OCI-LY1 (cell line): ENCODE measurements at regions not wholly inside any gene's neighbourhood (a gene's known extent, or its start where the extent isn't known, plus 50 kb on each side); places are given as distances from the start of the nearest gene placed in this dataset.

Experiments
- H2AFZ ChIP-seq: fragments of 200-600 bp; sonication (generic), shearing (Covaris generic); 2 replicates; pipeline ENCODE4 v1.6.0; 2014; ENCODE audit warnings: antibody characterized with exemption, mild to moderate bottlenecking, low read length
- H3F3A ChIP-seq: fragments of 200-600 bp; sonication (generic), shearing (Covaris generic); 2 replicates; pipeline ENCODE4 v1.6.0; 2014; ENCODE audit warnings: mild to moderate bottlenecking, antibody characterized with exemption, low read length, moderate library complexity; ENCODE audit not compliant: insufficient read depth
- H3K27ac ChIP-seq: fragments of 200-600 bp; sonication (generic); 2 replicates; pipeline ENCODE4 v1.5.1; 2014; ENCODE audit warnings: low read length, mixed run types, mild to moderate bottlenecking, low read depth; ENCODE audit not compliant: poor library complexity, severe bottlenecking
- H3K27me3 ChIP-seq: fragments of 200-600 bp; sonication (generic); 2 replicates; pipeline ENCODE4 v1.6.0; 2014; ENCODE audit warnings: antibody characterized with exemption, mild to moderate bottlenecking, low read length, moderate library complexity; ENCODE audit not compliant: insufficient read depth
- H3K36me3 ChIP-seq: fragments of 200-600 bp; sonication (generic); 2 replicates; pipeline ENCODE4 v1.6.1; 2014; ENCODE audit warnings: mild to moderate bottlenecking, antibody characterized with exemption, low read length, moderate library complexity, mixed read lengths; ENCODE audit not compliant: insufficient read depth
- H3K4me1 ChIP-seq: fragments of 200-600 bp; sonication (generic); 2 replicates; pipeline ENCODE4 v1.5.1; 2014; ENCODE audit warnings: mild to moderate bottlenecking, low read length, moderate library complexity; ENCODE audit not compliant: insufficient read depth, severe bottlenecking
- H3K4me2 ChIP-seq: fragments of 200-600 bp; sonication (generic), shearing (Covaris generic); 2 replicates; pipeline ENCODE4 v1.6.1; 2014; ENCODE audit warnings: low read length
- H3K4me3 ChIP-seq: fragments of 200-600 bp; sonication (generic); 2 replicates; pipeline ENCODE4 v1.5.1; 2014; ENCODE audit warnings: low read length, low read depth, mild to moderate bottlenecking, mixed read lengths; ENCODE audit not compliant: poor library complexity, severe bottlenecking
- H3K79me2 ChIP-seq: fragments of 200-600 bp; shearing (Covaris generic); 2 replicates; pipeline ENCODE4 v1.6.1; 2016; ENCODE audit warnings: mixed run types, low read length, mixed read lengths; ENCODE audit not compliant: insufficient read depth
- H3K9ac ChIP-seq: fragments of 200-600 bp; sonication (generic), shearing (Covaris generic); 2 replicates; pipeline ENCODE4 v1.6.1; 2014; ENCODE audit warnings: mild to moderate bottlenecking, low read length, mixed read lengths
- H3K9me2 ChIP-seq: fragments of 200-600 bp; sonication (generic), shearing (Covaris generic); 2 replicates; pipeline ENCODE4 v1.6.1; 2014; ENCODE audit warnings: low read depth, mild to moderate bottlenecking, low read length, mixed read lengths
- H3K9me3 ChIP-seq: fragments of 200-600 bp; shearing (Covaris generic); 2 replicates; pipeline ENCODE4 v1.6.1; 2014; ENCODE audit warnings: low read length, mixed read lengths
- H4K20me1 ChIP-seq: fragments of 200-600 bp; sonication (generic), shearing (Covaris generic); 2 replicates; pipeline ENCODE4 v1.6.0; 2016; ENCODE audit warnings: mild to moderate bottlenecking, low read length; ENCODE audit not compliant: insufficient read depth
- EZH2 ChIP-seq: fragments of 200-600 bp; sonication (generic), shearing (Covaris generic); IDR thresholded peaks from 2 replicates; pipeline ENCODE4 v1.8.0; 2017; ENCODE audit warnings: borderline replicate concordance, mixed run types, mild to moderate bottlenecking, antibody characterized with exemption, low read length, moderate library complexity, mixed read lengths
- TF ChIP-seq, protein P1 (sequence below): fragments of 200-600 bp; sonication (generic), shearing (Covaris generic); IDR thresholded peaks from 2 replicates; pipeline ENCODE4 v1.5.1; 2017; ENCODE audit warnings: mild to moderate bottlenecking, antibody characterized with exemption, low read length, moderate library complexity, mixed read lengths

- no peak overlapping the region for H3K4me3 ChIP-seq
- no peak overlapping the region for H3K27ac ChIP-seq
- no peak overlapping the region for H2AFZ ChIP-seq
- no peaks in the 10 kb centered on the region for H3K4me1 ChIP-seq
- no peaks in the 10 kb centered on the region for H3K27me3 ChIP-seq
- no peak overlapping the region for H3K9ac ChIP-seq
- H3K9me3 ChIP-seq: no peaks in the 10 kb centered on the region
- H3K4me2 ChIP-seq: no peak overlapping the region
- no peak for TF ChIP-seq EZH2
- TF ChIP-seq, protein P1, sequence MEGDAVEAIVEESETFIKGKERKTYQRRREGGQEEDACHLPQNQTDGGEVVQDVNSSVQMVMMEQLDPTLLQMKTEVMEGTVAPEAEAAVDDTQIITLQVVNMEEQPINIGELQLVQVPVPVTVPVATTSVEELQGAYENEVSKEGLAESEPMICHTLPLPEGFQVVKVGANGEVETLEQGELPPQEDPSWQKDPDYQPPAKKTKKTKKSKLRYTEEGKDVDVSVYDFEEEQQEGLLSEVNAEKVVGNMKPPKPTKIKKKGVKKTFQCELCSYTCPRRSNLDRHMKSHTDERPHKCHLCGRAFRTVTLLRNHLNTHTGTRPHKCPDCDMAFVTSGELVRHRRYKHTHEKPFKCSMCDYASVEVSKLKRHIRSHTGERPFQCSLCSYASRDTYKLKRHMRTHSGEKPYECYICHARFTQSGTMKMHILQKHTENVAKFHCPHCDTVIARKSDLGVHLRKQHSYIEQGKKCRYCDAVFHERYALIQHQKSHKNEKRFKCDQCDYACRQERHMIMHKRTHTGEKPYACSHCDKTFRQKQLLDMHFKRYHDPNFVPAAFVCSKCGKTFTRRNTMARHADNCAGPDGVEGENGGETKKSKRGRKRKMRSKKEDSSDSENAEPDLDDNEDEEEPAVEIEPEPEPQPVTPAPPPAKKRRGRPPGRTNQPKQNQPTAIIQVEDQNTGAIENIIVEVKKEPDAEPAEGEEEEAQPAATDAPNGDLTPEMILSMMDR: no peak
- no peaks in the 10 kb centered on the region for H3K9me2 ChIP-seq
- no peaks in the 10 kb centered on the region for H3K79me2 ChIP-seq
- no peaks in the 10 kb centered on the region for H3K36me3 ChIP-seq
- no peaks in the 10 kb centered on the region for H4K20me1 ChIP-seq
- H3F3A ChIP-seq: no peaks in the 10 kb centered on the region
These were observed 290.3 kb downstream of the AHR start for GRCh38 chr7:17588730-17589129.

GRCh38 chr7:17589671-17590070, 291.2 kb downstream of the AHR start:
- Histone ChIP-seq H3K9ac (no peak overlapping the region), H4K20me1 (no peaks in the 10 kb centered on the region), H3F3A (no peaks in the 10 kb centered on the region)

DNA sequence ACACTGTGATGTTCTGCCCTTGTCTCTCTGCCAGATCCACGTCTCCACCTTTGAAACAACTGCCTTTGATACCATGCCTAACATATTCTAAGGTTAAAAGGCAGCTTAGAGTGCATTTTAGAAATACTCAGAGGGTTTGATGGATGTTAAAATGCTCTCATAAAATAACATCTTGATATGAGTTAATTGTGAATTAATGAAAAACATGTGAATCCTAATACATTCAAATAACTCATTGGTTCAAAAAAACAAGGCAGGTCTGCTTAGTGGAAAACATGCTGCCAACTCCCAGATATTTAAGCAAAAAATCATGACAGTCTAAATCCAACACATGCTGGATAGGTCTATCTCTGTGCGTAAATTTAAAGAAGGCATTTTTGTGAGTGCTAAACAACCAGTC, 291.8 kb downstream of the AHR start:
- no peaks in the 10 kb centered on the region for H3K4me1 ChIP-seq
- H3K9me3 ChIP-seq: no peaks in the 10 kb centered on the region
- H3K27ac ChIP-seq: no peak overlapping the region
- H3K4me3 ChIP-seq: no peak overlapping the region
- H3K36me3 ChIP-seq: no peaks in the 10 kb centered on the region
- no peaks in the 10 kb centered on the region for H3F3A ChIP-seq
- H3K9me2 ChIP-seq: no peaks in the 10 kb centered on the region
- H3K79me2 ChIP-seq: no peaks in the 10 kb centered on the region
- no peaks in the 10 kb centered on the region for H4K20me1 ChIP-seq
- H3K9ac ChIP-seq: no peak overlapping the region
- no peaks in the 10 kb centered on the region for H3K27me3 ChIP-seq
- H2AFZ ChIP-seq: no peak overlapping the region
- no peak overlapping the region for H3K4me2 ChIP-seq
- TF ChIP-seq, protein P1: no peak
- no peak for TF ChIP-seq EZH2

More at GRCh38 chr7:17589671-17590070, 291.2 kb downstream of the AHR start:
- Histone ChIP-seq H3K9me2 (no peaks in the 10 kb centered on the region), H3K27me3 (no peaks in the 10 kb centered on the region), H2AFZ (no peak overlapping the region), H3K79me2 (no peaks in the 10 kb centered on the region), H3K9me3 (no peaks in the 10 kb centered on the region), H3K27ac (no peak overlapping the region), H3K4me2 (no peak overlapping the region), H3K4me3 (no peak overlapping the region), H3K36me3 (no peaks in the 10 kb centered on the region), H3K4me1 (no peaks in the 10 kb centered on the region)
- TF ChIP-seq EZH2: no peak
- TF ChIP-seq, protein P1: no peak
